ENCODE measurements at regions not wholly inside any gene's neighbourhood (a gene's known extent, or its start where the extent isn't known, plus 50 kb on each side); places are given as distances from the start of the nearest gene placed in this dataset.

DNA sequence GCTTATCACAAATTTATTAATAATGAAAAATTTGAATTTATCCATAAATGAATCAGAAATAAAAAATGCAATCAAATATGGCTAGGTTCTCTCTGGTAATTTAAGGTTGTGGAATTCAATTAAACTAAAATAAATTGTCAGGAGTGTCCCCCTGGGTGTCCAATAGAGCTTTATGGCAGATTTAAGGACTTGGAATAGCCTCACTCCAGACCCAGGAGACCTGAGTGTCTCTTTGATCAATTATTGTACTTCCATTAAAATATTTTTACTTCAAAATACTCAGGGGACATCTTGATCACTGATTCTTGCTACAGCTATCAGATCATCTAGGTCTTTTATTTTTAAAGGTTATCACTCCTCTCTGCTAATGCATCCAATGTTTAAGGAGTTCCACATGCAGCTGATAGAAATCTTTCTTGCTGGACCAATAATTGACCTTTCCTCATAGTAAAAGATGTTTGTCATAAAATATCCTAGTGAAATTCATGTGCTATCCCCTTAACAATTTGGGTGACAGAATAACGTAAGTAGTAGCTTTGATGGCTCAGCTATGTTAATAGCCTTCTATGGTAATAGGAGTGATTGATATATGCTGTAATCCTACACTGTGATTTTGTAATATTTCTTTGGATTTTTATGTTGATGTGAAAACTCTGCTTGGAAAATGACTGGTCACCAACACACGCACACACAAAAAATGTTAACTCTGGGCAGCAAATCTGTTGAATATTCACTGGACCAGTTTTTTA, 395.3 kb downstream of the NYAP2 start:
- ATAC-seq (no peak), DNase-seq (no peak)
- intact Hi-C loops (cut with DNase I), result loop anchor here in 2 of 10 donors (10.0 kb wide), 1 partner anchor 120 kb away; no protein-coding TSS in a partner anchor
- 84 to 88% (median 86%) methylated on average over 2 of the region's 2 CpGs for WGBS, 4 donors
- Histone ChIP-seq H3K36me3 (no peaks in the 10 kb centered on the region), H3K27me3 (no peaks in the 10 kb centered on the region), H3K4me3 (no peak overlapping the region), H3K4me1 (no peaks in the 10 kb centered on the region), H3K9me3 (peaks cover 0 to under 1% (median 0%) of the 10 kb centered on the region in 12 donors), H3K27ac (no peak overlapping the region)
- TF ChIP-seq POLR2A (IDR thresholded peaks at IDR 0.05), result no peak
- TF ChIP-seq, protein P1, sequence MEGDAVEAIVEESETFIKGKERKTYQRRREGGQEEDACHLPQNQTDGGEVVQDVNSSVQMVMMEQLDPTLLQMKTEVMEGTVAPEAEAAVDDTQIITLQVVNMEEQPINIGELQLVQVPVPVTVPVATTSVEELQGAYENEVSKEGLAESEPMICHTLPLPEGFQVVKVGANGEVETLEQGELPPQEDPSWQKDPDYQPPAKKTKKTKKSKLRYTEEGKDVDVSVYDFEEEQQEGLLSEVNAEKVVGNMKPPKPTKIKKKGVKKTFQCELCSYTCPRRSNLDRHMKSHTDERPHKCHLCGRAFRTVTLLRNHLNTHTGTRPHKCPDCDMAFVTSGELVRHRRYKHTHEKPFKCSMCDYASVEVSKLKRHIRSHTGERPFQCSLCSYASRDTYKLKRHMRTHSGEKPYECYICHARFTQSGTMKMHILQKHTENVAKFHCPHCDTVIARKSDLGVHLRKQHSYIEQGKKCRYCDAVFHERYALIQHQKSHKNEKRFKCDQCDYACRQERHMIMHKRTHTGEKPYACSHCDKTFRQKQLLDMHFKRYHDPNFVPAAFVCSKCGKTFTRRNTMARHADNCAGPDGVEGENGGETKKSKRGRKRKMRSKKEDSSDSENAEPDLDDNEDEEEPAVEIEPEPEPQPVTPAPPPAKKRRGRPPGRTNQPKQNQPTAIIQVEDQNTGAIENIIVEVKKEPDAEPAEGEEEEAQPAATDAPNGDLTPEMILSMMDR (IDR thresholded peaks at IDR 0.05), result no peak

DNA sequence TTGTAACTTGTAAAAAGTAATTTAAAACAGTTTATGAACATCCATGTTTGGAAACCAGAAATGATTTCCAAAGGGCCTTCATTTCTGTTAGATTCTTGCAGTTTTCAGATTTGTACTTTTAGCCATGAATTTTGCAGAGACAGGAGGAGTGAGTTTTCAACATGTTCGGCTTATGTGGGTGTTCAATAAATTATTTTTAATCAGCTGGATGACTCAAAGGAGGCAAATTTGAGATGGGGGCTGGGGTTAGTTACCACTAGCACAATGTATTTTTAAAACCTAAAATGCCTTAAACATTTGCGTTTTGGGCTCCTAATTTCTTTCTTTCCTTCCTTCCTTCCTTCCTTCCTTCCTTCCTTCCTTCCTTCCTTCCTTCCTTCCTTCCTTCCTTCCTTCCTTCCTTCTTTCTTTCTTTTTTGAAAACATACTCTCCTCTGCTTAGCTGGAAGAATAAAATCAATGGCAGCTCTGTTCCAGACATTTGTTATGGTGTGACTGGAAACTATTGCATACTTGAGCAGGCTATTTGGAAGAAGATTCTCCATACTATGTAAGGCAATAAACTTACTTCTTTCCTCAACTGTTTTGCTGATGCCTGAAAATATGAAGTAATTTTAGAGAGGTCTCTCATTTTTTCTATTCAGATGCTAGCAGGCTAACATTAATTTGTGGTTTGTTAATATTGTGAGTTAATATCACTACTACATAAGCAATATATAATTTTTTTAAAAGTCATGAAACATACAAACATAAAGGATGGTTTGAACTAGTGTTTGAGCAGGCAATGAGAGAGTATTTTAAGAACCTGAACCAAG, 394.4 kb downstream of the NYAP2 start:
- H3K4me3 ChIP-seq, result no peak overlapping the region
- ATAC-seq, result no peak
- no peaks in the 10 kb centered on the region for H3K4me1 ChIP-seq
- H3K36me3 ChIP-seq, result no peaks in the 10 kb centered on the region
- H3K9me3 ChIP-seq, result peaks cover 0 to 3% (median 0%) of the 10 kb centered on the region in 12 donors
- intact Hi-C loops (cut with DNase I), result loop anchor here in 2 of 10 donors (10.0 kb wide), 1 partner anchor 119 kb away; no protein-coding TSS in a partner anchor
- DNase-seq, result no peak
- H3K27me3 ChIP-seq, result no peaks in the 10 kb centered on the region
- WGBS, 4 donors, result 58 to 70% (median 66%) methylated on average over 2 of the region's 2 CpGs
- TF ChIP-seq, protein P1 (IDR thresholded peaks at IDR 0.05), result no peak
- no peak for TF ChIP-seq POLR2A (IDR thresholded peaks at IDR 0.05)
- H3K27ac ChIP-seq, result no peak overlapping the region

- Histone ChIP-seq H3K36me3 (no peaks in the 10 kb centered on the region), H3K27me3 (no peaks in the 10 kb centered on the region), H3K4me1 (no peaks in the 10 kb centered on the region), H3K4me3 (no peak overlapping the region), H3K27ac (no peak overlapping the region), H3K9me3 (peaks cover 0 to 3% (median 0%) of the 10 kb centered on the region in 12 donors)
- TF ChIP-seq, protein P1 (IDR thresholded peaks at IDR 0.05), result no peak
- no peak for TF ChIP-seq POLR2A (IDR thresholded peaks at IDR 0.05)
- DNase-seq (no peak), ATAC-seq (no peak)
- intact Hi-C loops (cut with DNase I), result no loop called here
- WGBS, 4 donors, result 52 to 58% (median 56%) methylated on average over 5 of the region's 5 CpGs
Measured at GRCh38 chr2:225788571-225789094, 389.1 kb downstream of the NYAP2 start.

DNA sequence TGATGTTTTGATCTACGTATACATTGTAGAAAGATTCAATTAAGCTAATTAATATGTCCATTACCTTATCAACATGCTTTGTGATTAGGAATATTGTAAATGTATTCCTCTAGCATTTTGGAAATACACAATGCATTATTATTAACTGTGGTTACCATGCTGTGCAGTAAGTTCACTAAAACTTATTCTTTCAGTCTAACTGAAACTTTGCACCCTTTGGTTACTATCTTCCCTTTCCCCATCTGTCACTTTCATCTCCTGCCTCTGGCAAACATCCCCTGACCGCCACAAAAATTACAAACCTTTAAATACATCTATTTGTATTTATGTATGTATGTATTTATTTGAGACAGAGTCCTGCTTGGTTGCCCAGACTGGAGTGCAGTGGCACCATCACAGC, 388.0 kb downstream of the NYAP2 start:
- H3K27me3 ChIP-seq, result no peaks in the 10 kb centered on the region
- no peak overlapping the region for H3K27ac ChIP-seq
- no peaks in the 10 kb centered on the region for H3K36me3 ChIP-seq
- intact Hi-C loops (cut with DNase I), result no loop called here
- DNase-seq (no peak), ATAC-seq (no peak)
- 76 to 91% (median 83%) methylated on average over 2 of the region's 2 CpGs for WGBS, 4 donors
- H3K4me3 ChIP-seq, result no peak overlapping the region
- no peak for TF ChIP-seq POLR2A (IDR thresholded peaks at IDR 0.05)
- TF ChIP-seq, protein P1 (IDR thresholded peaks at IDR 0.05), result no peak
- no peaks in the 10 kb centered on the region for H3K4me1 ChIP-seq
- H3K9me3 ChIP-seq, result peaks cover 0 to 3% (median 0%) of the 10 kb centered on the region in 12 donors

All from heart left ventricle (tissue), 16 donors.